Keratinocyte (primary cell): ENCODE measurements at regions not wholly inside any gene's neighbourhood (a gene's known extent, or its start where the extent isn't known, plus 50 kb on each side); places are given as distances from the start of the nearest gene placed in this dataset.

ENCODE experiments used
- DNase-seq: peaks from one replicate; pipeline ENCODE4 v3.0.0-alpha.2; 2011; ENCODE audit warnings: low read depth, missing footprints, low spot score
- FAIRE-seq: peaks from 2 replicates; lab custom pipeline; 2011; peaks lifted over from hg19 to GRCh38; lab: Jason Lieb, UNC
- H2AFZ ChIP-seq: 2 replicates; pipeline ENCODE4 v1.6.0; 2012; ENCODE audit warnings: low read length, control low read depth, inconsistent platforms; ENCODE audit not compliant: control insufficient read depth
- H3K27ac ChIP-seq: 2 replicates; pipeline ENCODE4 v1.5.1; 2011; ENCODE audit warnings: low read length; ENCODE audit not compliant: control insufficient read depth, insufficient read depth
- H3K27me3 ChIP-seq: 3 replicates; pipeline ENCODE4 v1.6.0; 2011; ENCODE audit warnings: low read length; ENCODE audit not compliant: control insufficient read depth, insufficient read depth; ENCODE audit errors: extremely low read depth
- H3K36me3 ChIP-seq, 2 experiments: 2 replicates in 1 of 2; 3 replicates in 1 of 2; pipeline ENCODE4 v1.5.1; 2011; ENCODE audit warnings: low read length in 2 of 2, mild to moderate bottlenecking in 1 of 2; ENCODE audit not compliant: control insufficient read depth in 2 of 2, insufficient read depth in 2 of 2; ENCODE audit errors: extremely low read depth in 1 of 2
- H3K4me1 ChIP-seq: 3 replicates; pipeline ENCODE4 v1.5.1; 2011; ENCODE audit warnings: low read length; ENCODE audit not compliant: control insufficient read depth, insufficient read depth; ENCODE audit errors: extremely low read depth
- H3K4me2 ChIP-seq: 3 replicates; pipeline ENCODE4 v1.6.0; 2011; ENCODE audit warnings: low read depth, low read length; ENCODE audit not compliant: control insufficient read depth, insufficient read depth; ENCODE audit errors: extremely low read depth
- H3K4me3 ChIP-seq, 3 experiments: fragments of 200-600 bp in 1 of 3; sonication (generic) in 1 of 3; 2 replicates in 2 of 3; 3 replicates in 1 of 3; pipeline ENCODE4 v1.5.1; 2011 to 2016; ENCODE audit warnings: low read length in 3 of 3, mild to moderate bottlenecking in 3 of 3, control low read depth in 2 of 3, inconsistent platforms in 1 of 3, low read depth in 1 of 3, mixed read lengths in 1 of 3, mixed run types in 1 of 3, moderate library complexity in 1 of 3; ENCODE audit not compliant: control insufficient read depth in 2 of 3, insufficient read depth in 2 of 3; ENCODE audit errors: extremely low read depth in 1 of 3
- H3K79me2 ChIP-seq: 2 replicates; pipeline ENCODE4 v1.6.0; 2012; ENCODE audit warnings: low read length; ENCODE audit not compliant: control insufficient read depth, insufficient read depth
- H3K9ac ChIP-seq: 3 replicates; pipeline ENCODE4 v1.6.0; 2011; ENCODE audit warnings: low read length; ENCODE audit not compliant: control insufficient read depth, insufficient read depth; ENCODE audit errors: extremely low read depth
- H3K9me1 ChIP-seq: 3 replicates; pipeline ENCODE4 v1.6.0; 2011; ENCODE audit warnings: low read length; ENCODE audit not compliant: control insufficient read depth, insufficient read depth; ENCODE audit errors: extremely low read depth
- H3K9me3 ChIP-seq: 2 replicates; pipeline ENCODE4 v1.5.1; 2012; ENCODE audit warnings: low read depth, low read length; ENCODE audit not compliant: control insufficient read depth
- H4K20me1 ChIP-seq: 3 replicates; pipeline ENCODE4 v1.6.0; 2011; ENCODE audit warnings: low read length; ENCODE audit not compliant: control insufficient read depth, insufficient read depth; ENCODE audit errors: extremely low read depth
- CTCF ChIP-seq, 3 experiments: IDR thresholded peaks in 1 of 3; conservative IDR thresholded peaks in 1 of 3; optimal IDR thresholded peaks in 1 of 3; 2 replicates in 2 of 3; 3 replicates in 1 of 3; pipeline versions ENCODE3 to v1.5.1; 2011; ENCODE audit warnings: low read length in 3 of 3, mild to moderate bottlenecking in 3 of 3, moderate library complexity in 2 of 3, control low read depth in 1 of 3, inconsistent platforms in 1 of 3; ENCODE audit not compliant: insufficient read depth in 2 of 3; ENCODE audit errors: extremely low read depth in 1 of 3
- EZH2 ChIP-seq: IDR thresholded peaks from one replicate; pipeline ENCODE4 v1.6.1; 2012; ENCODE audit warnings: inconsistent platforms, mild to moderate bottlenecking, low read length, moderate library complexity
- dilution Hi-C: fragments of 300-500 bp; cut with MboI; formaldehyde crosslinking; loops from one replicate; pipeline ENCODE4 v1.7.0; 2020; ENCODE audit warnings: low sequenced_read_pairs; ENCODE audit not compliant: extremely low pct_ligation_motif_present

GRCh38 chr12:113742801-113743200 lies 223.3 kb downstream of the RBM19 start:
- Histone ChIP-seq H3K4me2 (no peak overlapping the region), H3K9me3 (no peaks in the 10 kb centered on the region), H3K36me3 (no peaks in the 10 kb centered on the region), H3K79me2 (no peaks in the 10 kb centered on the region), H3K9me1 (no peaks in the 10 kb centered on the region), H3K4me3 (no peak overlapping the region), H2AFZ (no peak overlapping the region), H3K4me1 (no peaks in the 10 kb centered on the region), H3K9ac (no peak overlapping the region), H3K27me3 (no peaks in the 10 kb centered on the region), H4K20me1 (no peaks in the 10 kb centered on the region), H3K27ac (no peak overlapping the region)
- TF ChIP-seq CTCF (optimal IDR thresholded peaks at IDR 0.05 in 1 of 3, IDR thresholded peaks at IDR 0.05 in 1 of 3, conservative IDR thresholded peaks at IDR 0.05 in 1 of 3; ENCODE audit: extremely low read depth in 1 of 3, insufficient read depth in 2 of 3, low read length in 3 of 3) (no peak), EZH2 (no peak)
- no peak for DNase-seq
- FAIRE-seq: no peak
- dilution Hi-C loops: no loop called here

GRCh38 chr12:113740699-113741098 lies 225.4 kb downstream of the RBM19 start:
- TF ChIP-seq CTCF (optimal IDR thresholded peaks at IDR 0.05 in 1 of 3, IDR thresholded peaks at IDR 0.05 in 1 of 3, conservative IDR thresholded peaks at IDR 0.05 in 1 of 3; ENCODE audit: extremely low read depth in 1 of 3, insufficient read depth in 2 of 3, low read length in 3 of 3) (no peak), EZH2 (no peak)
- no peaks in the 10 kb centered on the region for H3K9me1 ChIP-seq
- H3K9me3 ChIP-seq: no peaks in the 10 kb centered on the region
- FAIRE-seq (no peak), DNase-seq (no peak)
- dilution Hi-C loops: no loop called here
- H3K79me2 ChIP-seq: no peaks in the 10 kb centered on the region
- H3K27ac ChIP-seq: no peak overlapping the region
- no peaks in the 10 kb centered on the region for H3K4me1 ChIP-seq
- H4K20me1 ChIP-seq: no peaks in the 10 kb centered on the region
- no peaks in the 10 kb centered on the region for H3K36me3 ChIP-seq
- H3K27me3 ChIP-seq: no peaks in the 10 kb centered on the region
- H3K4me2 ChIP-seq: no peak overlapping the region
- no peak overlapping the region for H2AFZ ChIP-seq
- no peak overlapping the region for H3K4me3 ChIP-seq
- H3K9ac ChIP-seq: no peak overlapping the region
